ENCODE measurements at regions not wholly inside any gene's neighbourhood (a gene's known extent, or its start where the extent isn't known, plus 50 kb on each side); places are given as distances from the start of the nearest gene placed in this dataset.

GRCh38 chr22:48368975-48369525, 1458.6 kb downstream of the BRD1 start:
- no peak for TF ChIP-seq EZH2phosphoT487 (conservative IDR thresholded peaks at IDR 0.05; ENCODE audit: low read length)
- TF ChIP-seq, protein P1, sequence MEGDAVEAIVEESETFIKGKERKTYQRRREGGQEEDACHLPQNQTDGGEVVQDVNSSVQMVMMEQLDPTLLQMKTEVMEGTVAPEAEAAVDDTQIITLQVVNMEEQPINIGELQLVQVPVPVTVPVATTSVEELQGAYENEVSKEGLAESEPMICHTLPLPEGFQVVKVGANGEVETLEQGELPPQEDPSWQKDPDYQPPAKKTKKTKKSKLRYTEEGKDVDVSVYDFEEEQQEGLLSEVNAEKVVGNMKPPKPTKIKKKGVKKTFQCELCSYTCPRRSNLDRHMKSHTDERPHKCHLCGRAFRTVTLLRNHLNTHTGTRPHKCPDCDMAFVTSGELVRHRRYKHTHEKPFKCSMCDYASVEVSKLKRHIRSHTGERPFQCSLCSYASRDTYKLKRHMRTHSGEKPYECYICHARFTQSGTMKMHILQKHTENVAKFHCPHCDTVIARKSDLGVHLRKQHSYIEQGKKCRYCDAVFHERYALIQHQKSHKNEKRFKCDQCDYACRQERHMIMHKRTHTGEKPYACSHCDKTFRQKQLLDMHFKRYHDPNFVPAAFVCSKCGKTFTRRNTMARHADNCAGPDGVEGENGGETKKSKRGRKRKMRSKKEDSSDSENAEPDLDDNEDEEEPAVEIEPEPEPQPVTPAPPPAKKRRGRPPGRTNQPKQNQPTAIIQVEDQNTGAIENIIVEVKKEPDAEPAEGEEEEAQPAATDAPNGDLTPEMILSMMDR (IDR thresholded peaks at IDR 0.05; ENCODE audit: insufficient read depth, low read length, poor library complexity, severe bottlenecking): no peak
- Histone ChIP-seq H4K20me1 (ENCODE audit: low read depth, low read length) (no peaks in the 10 kb centered on the region), H3F3A (ENCODE audit: insufficient read depth) (no peaks in the 10 kb centered on the region), H3K9me3 (ENCODE audit: insufficient read depth, low read length) (no peaks in the 10 kb centered on the region), H3K27ac (ENCODE audit: low read depth, low read length) (no peak overlapping the region), H3K36me3 (ENCODE audit: low read length) (no peaks in the 10 kb centered on the region), H3K4me2 (ENCODE audit: low read depth, low read length, poor library complexity, severe bottlenecking) (no peak overlapping the region), H3K79me2 (ENCODE audit: insufficient read depth, low read length) (no peaks in the 10 kb centered on the region), H2AFZ (ENCODE audit: low read depth, low read length, severe bottlenecking) (no peak overlapping the region), H3K9me2 (replicated peaks; ENCODE audit: insufficient read depth, low read length) (no peaks in the 10 kb centered on the region), H3K4me3 (ENCODE audit: insufficient read depth, low read length, poor library complexity, severe bottlenecking) (no peak overlapping the region), H3K9ac (ENCODE audit: low read length) (no peak overlapping the region), H3K27me3 (ENCODE audit: low read length) (no peaks in the 10 kb centered on the region)

DNA sequence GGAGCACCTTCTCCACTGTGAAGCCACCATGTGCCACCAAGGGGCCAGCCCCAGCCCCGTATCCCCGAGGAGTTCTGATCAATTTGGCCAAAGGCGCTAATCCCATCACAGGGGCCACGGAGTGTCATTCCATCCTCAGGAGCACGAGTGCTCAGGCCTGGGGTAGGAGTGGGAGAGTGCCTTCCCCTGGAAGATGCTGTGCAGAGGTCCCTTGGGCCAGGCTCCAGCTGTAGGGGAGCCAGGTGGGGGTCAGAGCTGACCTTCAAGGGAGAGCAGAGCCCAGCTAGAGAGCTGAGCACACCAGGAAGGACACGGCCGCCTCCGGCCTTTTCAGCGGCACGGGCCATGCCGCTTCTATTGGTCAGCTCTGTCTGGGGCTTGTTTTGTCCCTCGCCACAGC, 1459.9 kb downstream of the BRD1 start:
- Histone ChIP-seq H3K4me3 (ENCODE audit: insufficient read depth, low read length, poor library complexity, severe bottlenecking) (no peak overlapping the region), H3K79me2 (ENCODE audit: insufficient read depth, low read length) (no peaks in the 10 kb centered on the region), H3K27ac (ENCODE audit: low read depth, low read length) (no peak overlapping the region), H3K4me2 (ENCODE audit: low read depth, low read length, poor library complexity, severe bottlenecking) (no peak overlapping the region), H3K9ac (ENCODE audit: low read length) (no peak overlapping the region), H3K36me3 (ENCODE audit: low read length) (no peaks in the 10 kb centered on the region), H2AFZ (ENCODE audit: low read depth, low read length, severe bottlenecking) (no peak overlapping the region), H3F3A (ENCODE audit: insufficient read depth) (no peaks in the 10 kb centered on the region), H3K9me3 (ENCODE audit: insufficient read depth, low read length) (no peaks in the 10 kb centered on the region), H3K9me2 (replicated peaks; ENCODE audit: insufficient read depth, low read length) (no peaks in the 10 kb centered on the region), H4K20me1 (ENCODE audit: low read depth, low read length) (no peaks in the 10 kb centered on the region), H3K27me3 (ENCODE audit: low read length) (no peaks in the 10 kb centered on the region)
- TF ChIP-seq EZH2phosphoT487 (conservative IDR thresholded peaks at IDR 0.05; ENCODE audit: low read length): no peak
- TF ChIP-seq, protein P1 (IDR thresholded peaks at IDR 0.05; ENCODE audit: insufficient read depth, low read length, poor library complexity, severe bottlenecking): no peak

DNA sequence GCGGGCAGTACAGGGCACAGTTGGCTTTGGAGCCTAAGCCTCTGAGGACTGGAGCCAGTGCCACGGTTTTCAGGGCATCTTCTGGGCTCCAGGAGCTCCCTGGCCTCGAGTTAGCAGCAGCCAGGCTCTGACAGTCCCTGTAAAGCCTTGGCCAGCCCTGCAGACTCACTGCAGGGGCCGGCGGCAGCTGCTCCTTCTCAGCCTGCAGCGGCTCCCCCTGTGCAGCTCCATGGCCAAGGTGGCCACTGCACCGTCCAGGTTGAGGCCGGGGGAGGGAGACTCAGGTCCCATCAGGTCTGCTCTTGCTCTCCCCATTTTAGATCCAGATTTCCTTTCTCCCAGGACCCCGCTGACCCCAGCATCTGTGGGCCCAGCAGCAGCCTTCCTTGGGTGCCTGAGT, 1461.1 kb downstream of the BRD1 start:
- no peaks in the 10 kb centered on the region for H3K27me3 ChIP-seq (ENCODE audit: low read length)
- H4K20me1 ChIP-seq (ENCODE audit: low read depth, low read length): no peaks in the 10 kb centered on the region
- H3K9ac ChIP-seq (ENCODE audit: low read length): no peak overlapping the region
- no peaks in the 10 kb centered on the region for H3F3A ChIP-seq (ENCODE audit: insufficient read depth)
- TF ChIP-seq, protein P1 (IDR thresholded peaks at IDR 0.05; ENCODE audit: insufficient read depth, low read length, poor library complexity, severe bottlenecking): no peak
- TF ChIP-seq EZH2phosphoT487 (conservative IDR thresholded peaks at IDR 0.05; ENCODE audit: low read length): no peak
- H2AFZ ChIP-seq (ENCODE audit: low read depth, low read length, severe bottlenecking): no peak overlapping the region
- H3K79me2 ChIP-seq (ENCODE audit: insufficient read depth, low read length): no peaks in the 10 kb centered on the region
- no peak overlapping the region for H3K4me3 ChIP-seq (ENCODE audit: insufficient read depth, low read length, poor library complexity, severe bottlenecking)
- H3K4me2 ChIP-seq (ENCODE audit: low read depth, low read length, poor library complexity, severe bottlenecking): no peak overlapping the region
- no peaks in the 10 kb centered on the region for H3K9me3 ChIP-seq (ENCODE audit: insufficient read depth, low read length)
- no peak overlapping the region for H3K27ac ChIP-seq (ENCODE audit: low read depth, low read length)
- H3K36me3 ChIP-seq (ENCODE audit: low read length): no peaks in the 10 kb centered on the region
- H3K9me2 ChIP-seq (replicated peaks; ENCODE audit: insufficient read depth, low read length): no peaks in the 10 kb centered on the region
